Activated CD4-positive, alpha-beta T cell treated with anti-CD3 and anti-CD28 coated beads, Interleukin-2, amount 50 U/mL, for 48 hours (primary cell): ENCODE measurements at regions not wholly inside any gene's neighbourhood (a gene's known extent, or its start where the extent isn't known, plus 50 kb on each side); places are given as distances from the start of the nearest gene placed in this dataset.
"Not testable (repeated sequence)": the region's sequence is repeated elsewhere in the genome, so short reads cannot be mapped to it uniquely, and the experiment has no call there.

ENCODE experiments used
- DNase-seq, 2 experiments: peaks; one replicate each; pipeline ENCODE4 v3.0.0-alpha.2; 2020

GRCh38 chr12:17352164-17352563 is 737.8 kb downstream of the RERGL start:
- no peak for DNase-seq

- no peak for DNase-seq
These were observed 741.7 kb downstream of the RERGL start for GRCh38 chr12:17348311-17348710.

- DNase-seq = no peak
These were observed 738.7 kb upstream of the LMO3 start for GRCh38 chr12:17344649-17345048.

- DNase-seq = no peak
These were observed 736.5 kb upstream of the LMO3 start for GRCh38 chr12:17342381-17342961.

- DNase-seq = no peak
These were observed 729.5 kb upstream of the LMO3 start for GRCh38 chr12:17335487-17335886.

- DNase-seq = no peak
These were observed 728.8 kb upstream of the LMO3 start for GRCh38 chr12:17334784-17335183.

GRCh38 chr12:17333287-17333686 is 727.3 kb upstream of the LMO3 start:
- no peak for DNase-seq

- no peak for DNase-seq
These were observed 720.7 kb upstream of the LMO3 start for GRCh38 chr12:17326649-17327048.

GRCh38 chr12:17322090-17322489 is 716.1 kb upstream of the LMO3 start:
- DNase-seq = no peak

- DNase-seq = no peak
These were observed 698.8 kb upstream of the LMO3 start for GRCh38 chr12:17304503-17305347.

- DNase-seq = no peak
These were observed 696.0 kb upstream of the LMO3 start for GRCh38 chr12:17302001-17302400.

- DNase-seq = no peak
These were observed 695.6 kb upstream of the LMO3 start for GRCh38 chr12:17301544-17301943.

- no peak for DNase-seq
These were observed 690.9 kb upstream of the LMO3 start for GRCh38 chr12:17296882-17297281.

GRCh38 chr12:17286874-17287273 is 680.9 kb upstream of the LMO3 start:
- no peak for DNase-seq

GRCh38 chr12:17284873-17285272 is 678.9 kb upstream of the LMO3 start:
- no peak for DNase-seq

GRCh38 chr12:17283563-17283962 is 677.6 kb upstream of the LMO3 start:
- DNase-seq = no peak

- DNase-seq = not testable (repeated sequence)
These were observed 676.2 kb upstream of the LMO3 start for GRCh38 chr12:17282169-17282568.

- no peak for DNase-seq
These were observed 673.0 kb upstream of the LMO3 start for GRCh38 chr12:17278946-17279345.

- DNase-seq = no peak
These were observed 670.2 kb upstream of the LMO3 start for GRCh38 chr12:17276196-17276595.

- no peak for DNase-seq
These were observed 660.9 kb upstream of the LMO3 start for GRCh38 chr12:17266856-17267255.

GRCh38 chr12:17264603-17265002 is 658.6 kb upstream of the LMO3 start:
- no peak for DNase-seq

- DNase-seq = no peak
These were observed 633.9 kb upstream of the LMO3 start for GRCh38 chr12:17239874-17240273.

GRCh38 chr12:17235996-17236395 is 630.0 kb upstream of the LMO3 start:
- DNase-seq = no peak

- no peak for DNase-seq
These were observed 610.0 kb upstream of the LMO3 start for GRCh38 chr12:17215759-17216570.
